Suprapubic skin (tissue), 4 donors: ENCODE measurements at regions not wholly inside any gene's neighbourhood (a gene's known extent, or its start where the extent isn't known, plus 50 kb on each side); places are given as distances from the start of the nearest gene placed in this dataset.

Experiments used
- DNase-seq, 2 donors: peaks; one replicate each; pipeline ENCODE4 v3.0.0-alpha.2; 2019; ENCODE audit warnings: low spot score in 2 of 2
- H3K27ac ChIP-seq: fragments of 200-600 bp; sonication (generic); one replicate; pipeline ENCODE4 v1.5.1; 2019
- H3K27me3 ChIP-seq: fragments of 200-600 bp; sonication (generic); one replicate; pipeline ENCODE4 v1.5.1; 2019
- H3K36me3 ChIP-seq: fragments of 200-600 bp; sonication (generic); one replicate; pipeline ENCODE4 v1.5.1; 2019
- H3K4me1 ChIP-seq: fragments of 200-600 bp; sonication (generic); one replicate; pipeline ENCODE4 v1.5.1; 2019
- H3K4me3 ChIP-seq: fragments of 200-600 bp; sonication (generic); one replicate; pipeline ENCODE4 v1.5.1; 2019; ENCODE audit warnings: mild to moderate bottlenecking
- H3K9me3 ChIP-seq: fragments of 200-600 bp; sonication (generic); one replicate; pipeline ENCODE4 v1.5.1; 2019
- EP300 ChIP-seq: sonication (generic); formaldehyde crosslinking; IDR thresholded peaks from one replicate; pipeline ENCODE4 v1.6.1; 2017; ENCODE audit warnings: antibody characterized with exemption
- POLR2A ChIP-seq, 2 donors: fragments of 450-650 bp; IDR thresholded peaks; one replicate each; pipeline ENCODE4 v1.6.1; 2017; ENCODE audit warnings: antibody characterized with exemption in 2 of 2, mild to moderate bottlenecking in 2 of 2, moderate library complexity in 2 of 2
- POLR2AphosphoS5 ChIP-seq, 3 donors: sonication (generic); formaldehyde crosslinking; IDR thresholded peaks; one replicate each; pipeline ENCODE4 v1.6.1; 2017; ENCODE audit warnings: antibody characterized with exemption in 3 of 3
- WGBS: methylation state at CpG from one replicate; pipeline ENCODE4 v1.1.5; 2018; 5-methylcytosine and 5-hydroxymethylcytosine counted together
- TF ChIP-seq, protein P1 (sequence below), 2 donors: fragments of 200-600 bp in 1 of 2; fragments of 450-650 bp in 1 of 2; sonication (generic) in 1 of 2; IDR thresholded peaks; one replicate each; pipeline ENCODE4 v1.5.1; 2016 to 2019; ENCODE audit warnings: antibody characterized with exemption in 2 of 2, mild to moderate bottlenecking in 1 of 2, moderate library complexity in 1 of 2

GRCh38 chr4:53912766-53913497 lies 151.5 kb downstream of the CHIC2 start:
- Histone ChIP-seq H3K27ac (no peak overlapping the region), H3K9me3 (no peaks in the 10 kb centered on the region), H3K4me3 (no peak overlapping the region), H3K4me1 (peaks cover 17% of the 10 kb centered on the region), H3K36me3 (no peaks in the 10 kb centered on the region), H3K27me3 (no peaks in the 10 kb centered on the region)
- WGBS: 91% methylated on average over 5 of the region's 5 CpGs
- DNase-seq: no peak
- TF ChIP-seq POLR2A (IDR thresholded peaks at IDR 0.05) (no peak), POLR2AphosphoS5 (IDR thresholded peaks at IDR 0.05) (no peak), EP300 (no peak)
- TF ChIP-seq, protein P1, sequence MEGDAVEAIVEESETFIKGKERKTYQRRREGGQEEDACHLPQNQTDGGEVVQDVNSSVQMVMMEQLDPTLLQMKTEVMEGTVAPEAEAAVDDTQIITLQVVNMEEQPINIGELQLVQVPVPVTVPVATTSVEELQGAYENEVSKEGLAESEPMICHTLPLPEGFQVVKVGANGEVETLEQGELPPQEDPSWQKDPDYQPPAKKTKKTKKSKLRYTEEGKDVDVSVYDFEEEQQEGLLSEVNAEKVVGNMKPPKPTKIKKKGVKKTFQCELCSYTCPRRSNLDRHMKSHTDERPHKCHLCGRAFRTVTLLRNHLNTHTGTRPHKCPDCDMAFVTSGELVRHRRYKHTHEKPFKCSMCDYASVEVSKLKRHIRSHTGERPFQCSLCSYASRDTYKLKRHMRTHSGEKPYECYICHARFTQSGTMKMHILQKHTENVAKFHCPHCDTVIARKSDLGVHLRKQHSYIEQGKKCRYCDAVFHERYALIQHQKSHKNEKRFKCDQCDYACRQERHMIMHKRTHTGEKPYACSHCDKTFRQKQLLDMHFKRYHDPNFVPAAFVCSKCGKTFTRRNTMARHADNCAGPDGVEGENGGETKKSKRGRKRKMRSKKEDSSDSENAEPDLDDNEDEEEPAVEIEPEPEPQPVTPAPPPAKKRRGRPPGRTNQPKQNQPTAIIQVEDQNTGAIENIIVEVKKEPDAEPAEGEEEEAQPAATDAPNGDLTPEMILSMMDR (IDR thresholded peaks at IDR 0.05): no peak

GRCh38 chr4:53908661-53909078 lies 155.7 kb downstream of the CHIC2 start:
- Histone ChIP-seq H3K36me3 (no peaks in the 10 kb centered on the region), H3K4me1 (peaks cover 28% of the 10 kb centered on the region), H3K9me3 (no peaks in the 10 kb centered on the region), H3K4me3 (no peak overlapping the region), H3K27ac (no peak overlapping the region), H3K27me3 (peaks cover 2% of the 10 kb centered on the region)
- TF ChIP-seq, protein P1 (IDR thresholded peaks at IDR 0.05): peak in 1 of 2 donors; percentile 46
- no peak for TF ChIP-seq POLR2AphosphoS5 (IDR thresholded peaks at IDR 0.05)
- WGBS: 7% methylated on average over 8 of the region's 8 CpGs
- DNase-seq: no peak

GRCh38 chr4:53907772-53908171 lies 156.6 kb downstream of the CHIC2 start:
- 38% methylated on average over 5 of the region's 5 CpGs for WGBS
- Histone ChIP-seq H3K27ac (no peak overlapping the region), H3K36me3 (no peaks in the 10 kb centered on the region), H3K27me3 (peaks cover 2% of the 10 kb centered on the region), H3K4me3 (no peak overlapping the region), H3K9me3 (no peaks in the 10 kb centered on the region), H3K4me1 (peaks cover 28% of the 10 kb centered on the region)
- TF ChIP-seq POLR2AphosphoS5 (IDR thresholded peaks at IDR 0.05) (no peak), EP300 (no peak), POLR2A (IDR thresholded peaks at IDR 0.05) (no peak)
- TF ChIP-seq, protein P1 (IDR thresholded peaks at IDR 0.05): no peak
- no peak for DNase-seq

DNA sequence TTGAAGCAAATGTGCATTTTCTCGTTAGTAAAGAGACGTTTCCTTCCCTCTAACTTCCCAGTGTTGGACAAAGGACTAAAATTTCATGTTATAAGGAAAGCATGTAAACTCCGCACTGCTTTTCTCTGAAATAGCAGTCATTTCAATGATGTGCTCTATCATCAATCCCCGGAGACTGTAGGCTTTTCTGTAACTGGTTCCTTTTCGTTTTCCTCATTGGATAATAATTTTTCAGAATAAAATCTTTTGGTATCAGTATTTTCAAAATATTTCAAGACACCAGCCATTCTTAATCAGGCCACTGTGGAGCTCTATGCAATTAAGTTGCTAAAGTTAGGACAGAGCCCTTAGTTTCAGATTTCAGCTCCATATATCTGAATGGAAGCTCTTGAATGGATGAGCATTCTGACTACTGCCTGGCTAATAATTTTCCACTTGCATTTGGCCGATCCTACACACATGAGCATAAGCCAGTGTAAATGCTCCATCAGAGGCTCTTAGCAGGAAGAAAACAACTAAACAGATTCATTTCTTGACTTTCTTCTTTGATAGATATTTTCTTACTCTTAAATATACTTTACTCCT lies 157.7 kb downstream of the CHIC2 start:
- Histone ChIP-seq H3K4me3 (no peak overlapping the region), H3K4me1 (peaks cover 33% of the 10 kb centered on the region), H3K27ac (no peak overlapping the region), H3K36me3 (no peaks in the 10 kb centered on the region), H3K9me3 (no peaks in the 10 kb centered on the region), H3K27me3 (peaks cover 2% of the 10 kb centered on the region)
- WGBS: 54% methylated on average over 6 of the region's 6 CpGs
- TF ChIP-seq EP300: no peak
- no peak for DNase-seq

GRCh38 chr4:53905941-53906377 lies 158.4 kb downstream of the CHIC2 start:
- Histone ChIP-seq H3K27me3 (peaks cover 2% of the 10 kb centered on the region), H3K9me3 (no peaks in the 10 kb centered on the region), H3K4me3 (peak overlapping the region; percentile 39), H3K36me3 (no peaks in the 10 kb centered on the region), H3K4me1 (peaks cover 33% of the 10 kb centered on the region), H3K27ac (no peak overlapping the region)
- WGBS: 9% methylated on average over 11 of the region's 11 CpGs
- DNase-seq: no peak
- TF ChIP-seq, protein P1 (IDR thresholded peaks at IDR 0.05): no peak
- TF ChIP-seq POLR2A (IDR thresholded peaks at IDR 0.05) (no peak), EP300 (no peak), POLR2AphosphoS5 (IDR thresholded peaks at IDR 0.05) (no peak)
